GM12891 (cell line): ENCODE measurements at regions not wholly inside any gene's neighbourhood (a gene's known extent, or its start where the extent isn't known, plus 50 kb on each side); places are given as distances from the start of the nearest gene placed in this dataset.

Source experiments
- POLR2A ChIP-seq: IDR thresholded peaks from 2 replicates; pipeline ENCODE4 v1.6.1; 2011; ENCODE audit warnings: low read depth, low read length, control low read depth
- POLR2AphosphoS5 ChIP-seq: IDR thresholded peaks from 2 replicates; pipeline ENCODE4 v1.6.1; 2011; ENCODE audit warnings: low read depth, low read length, control low read depth
- SPI1 ChIP-seq: IDR thresholded peaks from 2 replicates; pipeline ENCODE4 v1.6.1; 2011; ENCODE audit warnings: low read depth, low read length, control low read depth
- TAF1 ChIP-seq: IDR thresholded peaks from 2 replicates; pipeline ENCODE4 v1.6.1; 2011; ENCODE audit warnings: low read depth, low read length, control low read depth

DNA sequence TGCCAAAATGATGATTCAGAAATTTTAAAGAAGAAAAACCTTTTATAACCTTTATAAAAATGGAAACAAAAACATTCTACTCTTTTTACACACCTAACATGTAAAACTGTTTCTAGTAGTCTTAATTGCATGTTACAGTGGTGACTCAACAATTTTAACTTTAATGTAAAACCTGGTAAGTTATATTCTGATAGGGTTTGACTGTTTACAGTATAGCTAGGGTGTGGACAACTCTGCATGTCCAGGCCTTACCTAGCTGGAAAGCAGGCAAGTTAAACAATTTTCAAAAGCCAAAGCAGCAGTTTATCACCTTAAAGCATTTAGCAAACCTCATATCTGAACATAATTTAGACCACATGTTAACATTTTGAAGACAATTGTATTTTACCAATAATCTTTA lies 328.5 kb downstream of the NEK10 start:
- TF ChIP-seq POLR2AphosphoS5 (no peak), TAF1 (no peak), POLR2A (no peak), SPI1 (no peak)
